GM12864 (cell line): ENCODE measurements at regions not wholly inside any gene's neighbourhood (a gene's known extent, or its start where the extent isn't known, plus 50 kb on each side); places are given as distances from the start of the nearest gene placed in this dataset.
"Not testable (repeated sequence)": the region's sequence is repeated elsewhere in the genome, so short reads cannot be mapped to it uniquely, and the experiment has no call there.

Experiments used
- DNase-seq: peaks from one replicate; pipeline ENCODE4 v3.0.0-alpha.2; 2011; ENCODE audit warnings: low read depth
- H3K4me3 ChIP-seq: 2 replicates; pipeline ENCODE4 v1.5.1; 2011; ENCODE audit warnings: mild to moderate bottlenecking, low read depth, low read length, control low read depth
- CTCF ChIP-seq: IDR thresholded peaks from 2 replicates; pipeline ENCODE4 v1.5.1; 2011; ENCODE audit warnings: low read depth, mild to moderate bottlenecking, moderate library complexity, low read length, control low read depth, inconsistent platforms; ENCODE audit errors: missing control alignments

DNA sequence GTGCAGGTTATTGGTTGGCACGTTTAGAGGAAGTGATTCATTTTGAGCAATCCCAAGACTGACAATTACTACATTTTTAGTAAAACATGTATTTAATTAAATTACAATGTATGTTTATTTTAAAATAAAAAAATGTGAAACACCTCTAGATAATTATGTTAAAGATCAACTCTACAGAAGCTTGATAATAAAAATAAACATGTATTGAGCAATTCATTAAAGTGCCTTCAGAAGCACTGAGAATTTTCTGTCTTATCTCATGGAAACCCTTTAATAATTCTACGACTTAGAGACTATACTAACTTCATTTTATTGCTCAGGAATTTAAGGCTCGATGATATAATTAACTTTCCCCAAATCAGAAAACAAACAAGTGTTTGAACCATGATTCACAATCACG is 208.0 kb upstream of the BRINP3 start:
- no peak overlapping the region for H3K4me3 ChIP-seq
- TF ChIP-seq CTCF, result no peak
- no peak for DNase-seq

- no peak for DNase-seq
- no peak for TF ChIP-seq CTCF
- H3K4me3 ChIP-seq, result no peak overlapping the region
These were observed 210.4 kb upstream of the BRINP3 start for GRCh38 chr1:190688096-190688495.

DNA sequence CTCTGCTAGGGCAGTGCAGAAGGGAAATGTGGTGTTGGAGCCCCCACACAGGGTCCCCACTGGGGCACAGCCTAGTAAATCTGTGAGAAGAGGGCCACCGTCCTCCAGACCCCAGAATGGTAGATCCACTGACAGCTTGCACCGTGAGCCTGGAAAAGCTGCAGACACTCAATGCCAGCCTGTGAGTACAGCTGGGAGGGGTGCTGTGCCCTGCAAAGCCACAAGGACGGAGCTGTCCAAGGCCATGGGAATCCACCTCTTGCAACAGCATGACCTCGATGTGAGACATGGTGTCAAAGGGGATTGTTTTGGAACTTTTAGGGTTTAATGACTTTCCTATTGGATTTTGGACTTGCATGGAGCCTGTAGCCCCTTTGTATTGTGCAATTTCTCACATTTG is 220.8 kb upstream of the BRINP3 start:
- not testable (repeated sequence) for H3K4me3 ChIP-seq, DNase-seq

GRCh38 chr1:190699165-190699564 is 221.5 kb upstream of the BRINP3 start:
- no peak overlapping the region for H3K4me3 ChIP-seq
- no peak for TF ChIP-seq CTCF
- DNase-seq, result no peak

GRCh38 chr1:190708418-190709057 is 230.9 kb upstream of the BRINP3 start:
- no peak overlapping the region for H3K4me3 ChIP-seq
- TF ChIP-seq CTCF, result no peak
- no peak for DNase-seq

GRCh38 chr1:190711069-190711468 is 233.4 kb upstream of the BRINP3 start:
- no peak overlapping the region for H3K4me3 ChIP-seq
- DNase-seq, result no peak
- no peak for TF ChIP-seq CTCF

DNA sequence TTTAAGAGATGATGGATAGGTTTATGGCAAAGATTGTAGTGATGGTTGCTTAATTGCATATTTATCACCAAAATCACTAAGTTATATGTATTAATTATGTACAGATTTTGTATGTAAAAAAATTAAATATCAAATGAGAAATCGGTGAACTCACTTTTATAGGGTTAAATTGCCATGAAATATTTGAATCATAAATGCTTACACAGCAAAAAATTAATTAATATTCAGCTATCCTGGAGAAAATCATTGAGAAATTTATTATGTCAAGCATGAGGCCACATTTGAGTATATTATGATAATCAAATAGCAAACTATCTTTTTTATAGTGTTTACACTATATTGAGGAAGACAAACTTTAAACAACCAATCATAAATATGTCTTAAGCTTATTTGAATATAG is 239.4 kb upstream of the BRINP3 start:
- no peak overlapping the region for H3K4me3 ChIP-seq
- no peak for TF ChIP-seq CTCF
- DNase-seq, result no peak
